HEK293T (cell line): ENCODE measurements at regions not wholly inside any gene's neighbourhood (a gene's known extent, or its start where the extent isn't known, plus 50 kb on each side); places are given as distances from the start of the nearest gene placed in this dataset.

Experiments
- CTCF ChIA-PET: fragments of 350-600 bp; formaldehyde crosslinking; extraction: SDS; loops from one replicate; lab custom pipeline; 2021; ENCODE audit warnings: antibody characterized with exemption, inconsistent platforms; lab: Yijun Ruan, JAX
- POLR2A ChIA-PET: fragments of 350-600 bp; formaldehyde crosslinking; extraction: SDS; loops from one replicate; lab custom pipeline; 2020; ENCODE audit warnings: antibody characterized with exemption, inconsistent platforms; lab: Yijun Ruan, JAX
- DNase-seq: peaks from one replicate; pipeline ENCODE4 v3.0.0; 2012; ENCODE audit warnings: mixed read lengths; ENCODE audit errors: extremely low spot score
- ARNT ChIP-seq: fragments of 450-650 bp; IDR thresholded peaks from 2 replicates; pipeline ENCODE4 v1.6.1; 2017; ENCODE audit warnings: mild to moderate bottlenecking
- BHLHE40 ChIP-seq: fragments of 450-650 bp; IDR thresholded peaks from 2 replicates; pipeline ENCODE4 v1.6.1; 2016; ENCODE audit warnings: mild to moderate bottlenecking, moderate library complexity, borderline replicate concordance
- CTBP1 ChIP-seq: fragments of 450-650 bp; IDR thresholded peaks from 2 replicates; pipeline ENCODE4 v1.6.1; 2016; ENCODE audit warnings: borderline replicate concordance
- ELF4 ChIP-seq: fragments of 450-650 bp; IDR thresholded peaks from 2 replicates; pipeline ENCODE4 v1.6.1; 2017; ENCODE audit warnings: antibody characterized with exemption
- FOXA1 ChIP-seq: fragments of 450-650 bp; IDR thresholded peaks from 2 replicates; pipeline ENCODE4 v1.6.1; 2016; ENCODE audit warnings: mild to moderate bottlenecking
- FOXK2 ChIP-seq: fragments of 450-650 bp; IDR thresholded peaks from 2 replicates; pipeline ENCODE4 v1.6.1; 2016; ENCODE audit warnings: mild to moderate bottlenecking
- FOXM1 ChIP-seq: fragments of 450-650 bp; IDR thresholded peaks from 2 replicates; pipeline ENCODE4 v1.6.1; 2017; ENCODE audit warnings: mild to moderate bottlenecking, borderline replicate concordance
- HDGF ChIP-seq: fragments of 450-650 bp; IDR thresholded peaks from 2 replicates; pipeline ENCODE4 v1.6.1; 2017; ENCODE audit warnings: antibody characterized with exemption, borderline replicate concordance
- L3MBTL2 ChIP-seq: fragments of 450-650 bp; conservative IDR thresholded peaks from 2 replicates; pipeline ENCODE4 v1.6.1; 2016; ENCODE audit warnings: mild to moderate bottlenecking
- LEF1 ChIP-seq: fragments of 450-650 bp; IDR thresholded peaks from 2 replicates; pipeline ENCODE4 v1.6.1; 2017; ENCODE audit warnings: mild to moderate bottlenecking, borderline replicate concordance
- NFRKB ChIP-seq: fragments of 450-650 bp; IDR thresholded peaks from 2 replicates; pipeline ENCODE4 v1.6.1; 2016; ENCODE audit warnings: mild to moderate bottlenecking, moderate library complexity
- SP1 ChIP-seq: fragments of 450-650 bp; IDR thresholded peaks from 2 replicates; pipeline ENCODE4 v1.6.1; 2017
- SUZ12 ChIP-seq: fragments of 450-650 bp; IDR thresholded peaks from 2 replicates; pipeline ENCODE4 v1.6.1; 2016; ENCODE audit warnings: mild to moderate bottlenecking
- TARDBP ChIP-seq: fragments of 450-650 bp; IDR thresholded peaks from 2 replicates; pipeline ENCODE4 v1.6.1; 2016
- ZNF384 ChIP-seq: fragments of 450-650 bp; IDR thresholded peaks from 2 replicates; pipeline ENCODE4 v1.6.1; 2016
- TF ChIP-seq, protein P1 (sequence below): fragments of 450-650 bp; IDR thresholded peaks from 2 replicates; pipeline ENCODE4 v1.6.1; 2016

DNA sequence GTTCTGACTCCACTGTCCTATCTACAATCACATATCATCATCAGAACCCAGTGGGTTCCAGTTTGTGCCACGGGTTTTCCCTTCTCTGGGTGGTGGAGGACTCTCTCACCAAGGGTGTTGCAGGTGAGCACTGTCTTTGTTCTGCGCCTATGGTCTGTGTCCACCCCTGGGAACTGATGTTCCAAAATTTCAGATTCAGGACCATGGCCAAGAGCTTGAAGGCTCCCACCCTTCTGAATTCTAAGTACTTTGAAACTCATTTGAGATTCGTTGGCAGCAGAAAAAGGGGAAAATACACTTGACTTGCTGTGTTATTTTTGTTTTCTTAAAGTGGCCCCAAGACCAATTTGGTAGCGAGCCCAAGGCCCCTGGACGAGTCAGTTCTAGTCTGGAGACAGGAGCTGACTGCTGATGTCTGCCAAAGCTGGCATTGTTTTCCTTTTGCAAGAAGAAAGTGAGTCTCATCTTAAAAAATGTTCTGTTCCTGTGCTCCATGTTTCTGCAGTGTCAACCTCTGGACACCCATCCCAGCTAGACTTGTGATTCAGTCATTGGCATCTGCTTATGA lies 310.9 kb downstream of the HAPSTR1 start:
- no peak for TF ChIP-seq FOXM1
- no peak for TF ChIP-seq CTBP1
- TF ChIP-seq ELF4 = no peak
- no peak for TF ChIP-seq ZNF384
- TF ChIP-seq TARDBP = no peak
- no peak for TF ChIP-seq FOXA1
- TF ChIP-seq L3MBTL2 = no peak
- TF ChIP-seq HDGF = no peak
- TF ChIP-seq NFRKB = no peak
- TF ChIP-seq, protein P1, sequence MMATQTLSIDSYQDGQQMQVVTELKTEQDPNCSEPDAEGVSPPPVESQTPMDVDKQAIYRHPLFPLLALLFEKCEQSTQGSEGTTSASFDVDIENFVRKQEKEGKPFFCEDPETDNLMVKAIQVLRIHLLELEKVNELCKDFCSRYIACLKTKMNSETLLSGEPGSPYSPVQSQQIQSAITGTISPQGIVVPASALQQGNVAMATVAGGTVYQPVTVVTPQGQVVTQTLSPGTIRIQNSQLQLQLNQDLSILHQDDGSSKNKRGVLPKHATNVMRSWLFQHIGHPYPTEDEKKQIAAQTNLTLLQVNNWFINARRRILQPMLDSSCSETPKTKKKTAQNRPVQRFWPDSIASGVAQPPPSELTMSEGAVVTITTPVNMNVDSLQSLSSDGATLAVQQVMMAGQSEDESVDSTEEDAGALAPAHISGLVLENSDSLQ = no peak
- TF ChIP-seq FOXK2 = no peak
- no peak for TF ChIP-seq ARNT
- no peak for TF ChIP-seq LEF1
- TF ChIP-seq SP1 = no peak
- no peak for TF ChIP-seq SUZ12
- TF ChIP-seq BHLHE40 = no peak
- CTCF ChIA-PET = no interaction called here
- no peak for DNase-seq
- POLR2A ChIA-PET = no interaction called here

DNA sequence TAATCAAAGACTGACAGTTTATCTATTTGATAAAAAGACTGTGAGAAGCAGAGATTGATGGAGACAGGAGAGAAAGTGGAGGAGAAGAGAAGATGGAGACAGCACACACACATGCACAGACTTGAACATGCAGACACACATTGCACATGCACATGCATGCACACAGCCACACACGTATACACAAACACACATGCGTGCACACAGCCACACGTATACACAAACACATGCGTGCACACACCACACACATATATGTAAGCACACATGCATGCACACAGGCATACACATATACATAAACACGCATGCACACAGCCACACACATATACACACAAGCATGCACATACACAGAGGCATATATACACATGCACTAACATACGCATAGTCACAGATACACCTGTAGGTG lies 313.4 kb downstream of the HAPSTR1 start:
- no peak for DNase-seq
- CTCF ChIA-PET = no interaction called here
- TF ChIP-seq FOXA1 = no peak
- TF ChIP-seq BHLHE40 = no peak
- TF ChIP-seq HDGF = no peak
- no peak for TF ChIP-seq ELF4
- no peak for TF ChIP-seq SUZ12
- TF ChIP-seq, protein P1 = no peak
- TF ChIP-seq ZNF384 = no peak
- TF ChIP-seq TARDBP = no peak
- no peak for TF ChIP-seq ARNT
- no peak for TF ChIP-seq SP1
- no peak for TF ChIP-seq FOXM1
- TF ChIP-seq L3MBTL2 = no peak
- no peak for TF ChIP-seq FOXK2
- TF ChIP-seq LEF1 = no peak
- TF ChIP-seq CTBP1 = no peak
- TF ChIP-seq NFRKB = no peak
- POLR2A ChIA-PET = no interaction called here

DNA sequence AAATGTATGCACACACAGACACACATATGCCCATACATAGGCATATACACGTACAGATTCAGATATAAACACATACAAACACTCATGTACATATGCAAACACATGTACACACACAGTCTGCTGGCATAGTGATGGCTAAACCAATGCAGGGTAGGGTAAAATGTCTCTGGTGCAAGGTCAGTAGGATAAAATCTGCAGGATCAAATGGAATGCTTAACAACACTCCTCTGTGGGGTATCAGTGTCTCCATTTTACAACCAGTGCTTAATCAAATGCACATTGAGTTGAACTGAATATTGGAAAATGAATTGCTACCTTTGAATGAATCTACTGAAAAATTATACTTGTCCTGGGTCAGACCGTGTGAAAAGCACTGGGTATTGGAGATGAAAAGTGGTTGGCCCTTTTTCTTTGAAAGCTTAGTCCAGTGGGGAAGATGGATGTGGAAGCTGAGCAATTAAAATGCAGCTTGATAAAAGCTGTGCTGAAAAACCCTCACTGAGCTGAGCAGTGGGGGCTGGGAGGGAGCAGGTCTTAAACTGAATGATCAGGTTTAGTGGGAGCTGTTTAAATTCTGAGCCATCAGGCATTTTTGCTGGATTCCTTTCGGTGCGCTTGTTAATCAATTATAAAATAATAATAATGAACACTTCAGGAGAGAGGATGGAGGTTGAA lies 314.7 kb downstream of the HAPSTR1 start:
- CTCF ChIA-PET = no interaction called here
- TF ChIP-seq, protein P1 = no peak
- TF ChIP-seq HDGF (no peak), FOXM1 (no peak), SUZ12 (no peak), L3MBTL2 (no peak), NFRKB (no peak), CTBP1 (no peak), LEF1 (no peak), FOXK2 (no peak), SP1 (no peak), ZNF384 (no peak), FOXA1 (no peak), BHLHE40 (no peak), ARNT (no peak), TARDBP (no peak), ELF4 (no peak)
- POLR2A ChIA-PET = no interaction called here
- DNase-seq = no peak

DNA sequence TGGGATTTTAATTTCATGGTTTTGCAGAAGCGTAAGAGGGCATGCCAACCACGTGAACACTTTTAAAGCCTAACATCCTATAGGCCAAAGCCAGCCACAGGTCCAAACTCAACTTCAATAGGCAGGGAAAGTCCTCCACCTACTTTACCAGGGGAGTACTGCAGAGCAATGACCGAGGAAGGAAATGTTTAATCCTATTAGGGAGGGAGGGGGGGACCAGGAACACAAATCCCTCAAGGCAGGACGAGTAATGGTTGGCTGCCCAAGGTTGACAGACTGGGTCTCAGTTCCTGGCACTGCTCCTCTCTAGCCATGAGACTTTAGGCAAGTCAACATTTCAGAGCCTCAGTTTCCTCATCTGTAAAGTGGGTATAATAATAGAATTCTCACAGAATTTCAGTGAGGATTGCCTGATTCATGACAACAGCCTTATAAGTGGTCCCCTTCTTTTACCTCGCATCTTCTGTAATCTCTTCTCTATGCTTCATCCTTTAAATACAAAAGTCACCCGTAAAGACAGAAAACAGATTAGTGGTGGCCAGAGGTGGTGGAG lies 315.8 kb downstream of the HAPSTR1 start:
- TF ChIP-seq FOXK2 (no peak), BHLHE40 (no peak), TARDBP (no peak), ZNF384 (no peak), SUZ12 (no peak), FOXA1 (no peak), SP1 (no peak), FOXM1 (no peak), NFRKB (no peak), CTBP1 (no peak), ARNT (no peak), L3MBTL2 (no peak), LEF1 (no peak), ELF4 (no peak), HDGF (no peak)
- TF ChIP-seq, protein P1 = no peak
- ChIA-PET CTCF (no interaction called here), POLR2A (no interaction called here)

More for the DNA sequence above, 315.8 kb downstream of the HAPSTR1 start:
- no peak for DNase-seq
